ENCODE measurements at regions not wholly inside any gene's neighbourhood (a gene's known extent, or its start where the extent isn't known, plus 50 kb on each side); places are given as distances from the start of the nearest gene placed in this dataset.

DNA sequence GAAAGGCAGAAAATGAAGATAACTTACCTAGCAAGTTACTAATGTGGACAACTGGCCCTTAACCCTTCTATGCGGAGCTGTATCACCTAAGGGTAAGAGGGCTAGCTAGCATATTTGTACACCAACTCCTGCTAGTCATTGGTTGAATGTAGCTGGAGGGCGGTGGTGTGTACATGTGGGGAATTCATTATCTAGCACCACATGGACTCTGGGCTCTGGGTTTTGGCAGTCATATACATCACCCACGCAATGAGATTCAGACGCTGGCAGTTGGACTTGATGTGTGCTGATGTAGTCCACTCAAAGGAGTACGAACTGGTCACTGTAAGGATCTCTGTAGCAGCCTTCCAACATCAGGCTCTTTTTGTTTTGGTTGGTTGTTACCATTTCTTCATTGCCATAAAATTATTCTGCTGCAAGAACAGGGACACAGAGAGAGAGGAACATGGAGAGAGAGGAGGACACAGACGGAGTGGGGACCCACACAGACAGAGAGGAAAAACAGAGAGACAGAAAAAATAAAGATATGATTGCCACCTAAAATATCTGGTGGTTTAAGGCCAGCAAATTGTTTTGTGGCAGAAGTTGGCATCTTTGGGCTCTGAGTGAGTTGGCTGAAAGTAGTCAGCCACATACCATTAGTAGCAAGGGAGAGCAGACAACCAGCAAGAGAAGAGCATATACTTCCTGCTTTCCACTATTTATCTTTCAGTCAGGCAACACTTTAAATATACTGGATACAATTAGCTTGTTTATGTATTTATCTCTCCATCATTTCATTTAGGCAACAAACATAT lies 76.7 kb upstream of the MTPN start:
- no peak for TF ChIP-seq HDAC2 (IDR thresholded peaks at IDR 0.05)
- POLR2A ChIA-PET, result no interaction called here

DNA sequence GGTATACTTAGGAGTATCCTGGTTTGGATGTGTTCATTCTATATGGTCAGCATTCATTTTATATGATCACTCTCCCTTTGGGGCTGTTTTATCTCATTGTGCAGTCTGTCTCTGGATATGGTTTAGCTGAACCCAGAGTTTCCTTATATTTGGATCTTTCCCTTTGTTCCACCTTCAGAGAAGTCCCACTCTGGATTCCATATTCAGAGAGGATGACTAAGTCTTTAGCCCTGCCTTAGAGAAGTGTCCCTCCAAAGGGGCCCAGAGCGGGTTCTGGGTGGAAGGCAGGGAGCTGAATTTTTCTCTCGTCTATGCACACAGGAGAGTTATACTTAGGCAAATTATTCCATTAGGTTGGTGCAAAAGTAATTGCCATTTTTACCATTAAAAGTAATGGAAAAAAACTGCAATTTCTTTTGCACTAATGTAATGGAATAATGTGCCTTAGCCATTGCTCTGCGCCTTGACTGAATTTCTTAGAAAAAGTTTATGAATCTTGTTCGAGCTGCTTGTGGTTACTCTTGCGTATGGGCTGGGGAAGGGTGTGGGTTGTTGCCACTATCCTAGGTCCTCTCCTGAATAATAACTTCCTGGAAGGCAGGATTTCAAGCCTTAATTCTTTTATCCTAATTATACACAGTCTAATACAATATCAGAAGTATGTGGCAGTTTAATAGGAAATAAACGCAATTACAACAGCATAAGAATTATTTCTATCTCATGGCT lies 74.2 kb upstream of the MTPN start:
- no peak for ATAC-seq
- ChIA-PET POLR2A (no interaction called here), CTCF (interaction anchor here (1.1 kb wide), 1 partner anchor 251 kb away, joined by 3 read pairs; no protein-coding TSS in a partner anchor)
- FAIRE-seq, result no peak
- H3K9me3 ChIP-seq, result no peaks in the 10 kb centered on the region
- H3K4me2 ChIP-seq, result no peak overlapping the region
- no peak overlapping the region for H3K27ac ChIP-seq
- WGBS (ENCODE audit: missing lambda C conversion rate), result 36% methylated on average over 6 of the region's 6 CpGs
- H3K4me1 ChIP-seq, result no peaks in the 10 kb centered on the region
- no peak overlapping the region for H3K4me3 ChIP-seq
- TF ChIP-seq RARB (CRISPR knock-in tag; IDR thresholded peaks at IDR 0.05) (no peak), ZC3H11A (IDR thresholded peaks at IDR 0.05) (no peak), JUN (IDR thresholded peaks at IDR 0.05) (no peak), NR3C1 (IDR thresholded peaks at IDR 0.05) (no peak), JUNB (IDR thresholded peaks at IDR 0.05) (no peak), CHD4 (IDR thresholded peaks at IDR 0.05; ENCODE audit: borderline replicate concordance) (no peak)
- TF ChIP-seq, protein P1, sequence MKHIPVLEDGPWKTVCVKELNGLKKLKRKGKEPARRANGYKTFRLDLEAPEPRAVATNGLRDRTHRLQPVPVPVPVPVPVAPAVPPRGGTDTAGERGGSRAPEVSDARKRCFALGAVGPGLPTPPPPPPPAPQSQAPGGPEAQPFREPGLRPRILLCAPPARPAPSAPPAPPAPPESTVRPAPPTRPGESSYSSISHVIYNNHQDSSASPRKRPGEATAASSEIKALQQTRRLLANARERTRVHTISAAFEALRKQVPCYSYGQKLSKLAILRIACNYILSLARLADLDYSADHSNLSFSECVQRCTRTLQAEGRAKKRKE (CRISPR knock-in tag; IDR thresholded peaks at IDR 0.05; ENCODE audit: low read depth), result no peak
- no peak for DNase-seq (ENCODE audit: low read depth in 1 of 2, low spot score in 1 of 2)

More for the DNA sequence above, 76.7 kb upstream of the MTPN start:
- H3K27ac ChIP-seq, result no peak overlapping the region
- FAIRE-seq, result no peak
- DNase-seq (ENCODE audit: low read depth in 1 of 2, low spot score in 1 of 2), result no peak
- H3K4me3 ChIP-seq, result no peak overlapping the region
- no peak for ATAC-seq
- no peaks in the 10 kb centered on the region for H3K9me3 ChIP-seq
- CTCF ChIA-PET, result interaction anchor here (1.5 kb wide), 1 partner anchor 19 kb away, joined by 3 read pairs; no protein-coding TSS in a partner anchor
- H3K4me2 ChIP-seq, result no peak overlapping the region
- 25% methylated on average over 6 of the region's 6 CpGs for WGBS (ENCODE audit: missing lambda C conversion rate)
- H3K4me1 ChIP-seq, result no peaks in the 10 kb centered on the region

DNA sequence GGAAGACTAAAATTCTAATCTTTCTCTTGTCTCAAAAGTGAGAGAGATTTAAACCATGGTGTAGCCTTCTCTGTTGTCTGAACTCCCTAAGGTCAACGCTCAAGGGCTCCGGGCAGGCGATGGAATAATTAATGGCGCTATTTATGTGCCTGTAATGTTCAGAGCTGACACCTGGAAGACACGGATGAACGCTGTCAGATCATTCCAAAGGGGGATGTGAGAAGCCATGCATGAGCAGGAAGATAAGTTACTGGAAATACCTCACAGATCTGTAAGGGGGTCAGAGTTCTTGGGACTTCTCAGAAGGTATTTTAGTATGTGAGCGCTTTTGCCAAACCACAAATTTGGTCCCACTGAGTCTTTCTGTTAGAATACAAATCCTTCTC lies 73.3 kb upstream of the MTPN start:
- H3K9me3 ChIP-seq, result no peaks in the 10 kb centered on the region
- no peak overlapping the region for H3K4me3 ChIP-seq
- H3K4me2 ChIP-seq, result no peak overlapping the region
- ChIA-PET POLR2A (no interaction called here), CTCF (interaction anchor here (1.1 kb wide), 1 partner anchor 250 kb away, joined by 3 read pairs; no protein-coding TSS in a partner anchor)
- no peak for ATAC-seq
- no peaks in the 10 kb centered on the region for H3K4me1 ChIP-seq
- 23% methylated on average over 7 of the region's 7 CpGs for WGBS (ENCODE audit: missing lambda C conversion rate)
- DNase-seq (ENCODE audit: low read depth in 1 of 2, low spot score in 1 of 2), result no peak
- no peak for TF ChIP-seq BHLHE40 (IDR thresholded peaks at IDR 0.05; ENCODE audit: low read depth, low read length)
- no peak for TF ChIP-seq ZFP36 (IDR thresholded peaks at IDR 0.05; ENCODE audit: borderline replicate concordance, partially characterized antibody)
- TF ChIP-seq HEYL (CRISPR knock-in tag; IDR thresholded peaks at IDR 0.05), result no peak
- no peak for TF ChIP-seq PHF8 (IDR thresholded peaks at IDR 0.05; ENCODE audit: borderline replicate concordance, low read depth)
- no peak for TF ChIP-seq SMC3 (IDR thresholded peaks at IDR 0.05)
- TF ChIP-seq TFCP2L1 (CRISPR knock-in tag; IDR thresholded peaks at IDR 0.05), result no peak
- TF ChIP-seq, protein P2, sequence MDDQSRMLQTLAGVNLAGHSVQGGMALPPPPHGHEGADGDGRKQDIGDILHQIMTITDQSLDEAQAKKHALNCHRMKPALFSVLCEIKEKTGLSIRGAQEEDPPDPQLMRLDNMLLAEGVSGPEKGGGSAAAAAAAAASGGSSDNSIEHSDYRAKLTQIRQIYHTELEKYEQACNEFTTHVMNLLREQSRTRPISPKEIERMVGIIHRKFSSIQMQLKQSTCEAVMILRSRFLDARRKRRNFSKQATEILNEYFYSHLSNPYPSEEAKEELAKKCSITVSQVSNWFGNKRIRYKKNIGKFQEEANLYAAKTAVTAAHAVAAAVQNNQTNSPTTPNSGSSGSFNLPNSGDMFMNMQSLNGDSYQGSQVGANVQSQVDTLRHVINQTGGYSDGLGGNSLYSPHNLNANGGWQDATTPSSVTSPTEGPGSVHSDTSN (IDR thresholded peaks at IDR 0.05), result no peak
- TF ChIP-seq RAD21 (conservative IDR thresholded peaks at IDR 0.05 in 1 of 2, IDR thresholded peaks at IDR 0.05 in 1 of 2), result no peak
- TF ChIP-seq SREBF2 (IDR thresholded peaks at IDR 0.05), result no peak
- no peak for TF ChIP-seq MAFK (IDR thresholded peaks at IDR 0.05; ENCODE audit: partially characterized antibody)
- no peak for TF ChIP-seq NPAS2 (CRISPR knock-in tag; IDR thresholded peaks at IDR 0.05; ENCODE audit: borderline replicate concordance)
- TF ChIP-seq EP300 (IDR thresholded peaks at IDR 0.05), result no peak
- H3K27ac ChIP-seq, result no peak overlapping the region
- FAIRE-seq, result no peak
